HG03139 (cell line): ENCODE measurements at regions not wholly inside any gene's neighbourhood (a gene's known extent, or its start where the extent isn't known, plus 50 kb on each side); places are given as distances from the start of the nearest gene placed in this dataset.
"Not testable (repeated sequence)": the region's sequence is repeated elsewhere in the genome, so short reads cannot be mapped to it uniquely, and the experiment has no call there.

ENCODE experiments used
- ATAC-seq: cut with Tn5 transposase; IDR thresholded peaks from one replicate; pipeline ENCODE4 v1.9.1; 2021; ENCODE audit not compliant: unreplicated experiment

DNA sequence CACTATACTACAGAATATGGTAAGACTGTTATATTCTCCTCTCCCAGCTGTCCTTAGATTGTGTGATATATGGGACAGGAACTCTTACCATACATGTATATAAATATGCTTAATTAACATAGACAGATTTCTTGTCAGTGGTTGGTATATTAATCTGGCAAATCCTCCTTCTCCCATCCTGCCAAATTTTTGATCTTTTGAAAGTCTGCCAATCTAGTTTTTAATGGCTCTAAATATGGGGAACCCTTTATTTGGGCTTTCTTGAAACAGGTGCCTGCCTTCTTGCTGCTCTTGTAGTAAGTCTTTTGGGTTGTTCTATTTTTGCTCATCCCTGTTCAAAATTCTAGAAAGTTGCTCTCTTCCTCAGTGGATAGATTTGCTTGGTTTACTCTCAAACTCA lies 63.5 kb downstream of the SPATA31D1 start:
- no peak for ATAC-seq

- ATAC-seq = no peak
These were observed 65.9 kb downstream of the SPATA31D1 start for GRCh38 chr9:82054264-82055015.

DNA sequence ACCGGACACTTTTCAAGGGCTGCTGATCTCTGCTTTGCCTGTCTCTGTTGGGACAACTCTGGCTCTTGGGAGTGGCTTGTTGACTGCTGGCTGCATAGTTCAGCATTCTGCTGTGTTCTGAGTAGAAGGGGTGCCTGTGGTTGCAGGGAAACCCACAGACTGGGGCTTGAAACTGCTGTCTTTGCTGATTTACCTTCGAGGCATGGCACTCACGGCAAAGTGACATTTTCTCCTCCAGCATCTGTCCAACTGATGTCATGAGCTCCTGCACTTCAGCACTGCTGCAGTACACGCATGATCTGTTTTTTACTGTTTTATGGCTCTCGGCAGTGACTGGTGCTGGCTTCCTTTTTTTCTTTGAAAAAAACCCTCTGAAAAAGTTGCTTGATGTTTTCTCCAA lies 69.2 kb downstream of the SPATA31D1 start:
- ATAC-seq = no peak

- not testable (repeated sequence) for ATAC-seq
These were observed 73.2 kb downstream of the SPATA31D1 start for GRCh38 chr9:82061801-82062200.

GRCh38 chr9:82062245-82062644 lies 73.7 kb downstream of the SPATA31D1 start:
- no peak for ATAC-seq

- ATAC-seq = no peak
These were observed 85.3 kb downstream of the SPATA31D1 start for GRCh38 chr9:82073551-82074543.

- no peak for ATAC-seq
These were observed 91.7 kb downstream of the SPATA31D1 start for GRCh38 chr9:82080265-82080664.

DNA sequence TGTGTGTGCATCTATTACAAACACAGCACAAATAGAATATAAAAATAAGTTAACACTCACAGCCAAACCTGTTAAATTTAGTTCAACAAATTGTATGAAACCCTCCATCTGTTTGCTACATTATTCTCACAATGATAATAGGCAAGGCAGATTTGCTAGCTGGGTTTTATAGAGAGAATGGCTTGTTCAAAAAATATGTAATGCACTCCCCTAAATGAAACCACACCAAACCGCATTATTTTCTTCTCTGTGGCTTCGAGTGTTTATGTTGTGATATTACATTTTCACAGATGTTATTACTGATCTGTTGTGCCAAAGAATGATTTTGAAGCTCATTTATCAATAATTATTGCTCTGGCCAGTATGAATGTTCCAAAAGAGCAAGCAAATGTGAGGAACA lies 92.9 kb downstream of the SPATA31D1 start:
- no peak for ATAC-seq

DNA sequence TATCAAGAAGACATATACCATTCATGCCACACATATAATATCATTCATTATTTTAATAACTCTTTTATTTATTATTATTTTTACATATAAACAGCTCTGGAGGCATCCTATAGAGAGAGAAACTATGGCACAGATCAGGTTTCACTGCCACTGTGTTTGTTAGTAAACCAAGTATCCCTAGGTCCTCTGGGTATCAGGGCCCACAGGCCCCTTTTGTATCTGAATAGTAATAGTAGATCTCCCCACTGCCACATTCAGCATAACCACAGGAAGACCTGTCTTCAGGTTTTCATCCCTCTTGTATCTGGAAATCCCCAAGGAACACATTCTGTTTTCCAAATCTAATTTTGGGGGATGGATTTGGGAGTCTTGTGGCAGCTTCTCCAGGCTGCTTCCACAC lies 94.0 kb downstream of the SPATA31D1 start:
- no peak for ATAC-seq

- ATAC-seq = no peak
These were observed 100.0 kb downstream of the SPATA31D1 start for GRCh38 chr9:82088591-82088990.

- ATAC-seq = no peak
These were observed 101.5 kb downstream of the SPATA31D1 start for GRCh38 chr9:82090046-82090445.

- ATAC-seq = no peak
These were observed 102.5 kb downstream of the SPATA31D1 start for GRCh38 chr9:82091100-82091499.

- ATAC-seq = no peak
These were observed 103.0 kb downstream of the SPATA31D1 start for GRCh38 chr9:82091610-82092009.

DNA sequence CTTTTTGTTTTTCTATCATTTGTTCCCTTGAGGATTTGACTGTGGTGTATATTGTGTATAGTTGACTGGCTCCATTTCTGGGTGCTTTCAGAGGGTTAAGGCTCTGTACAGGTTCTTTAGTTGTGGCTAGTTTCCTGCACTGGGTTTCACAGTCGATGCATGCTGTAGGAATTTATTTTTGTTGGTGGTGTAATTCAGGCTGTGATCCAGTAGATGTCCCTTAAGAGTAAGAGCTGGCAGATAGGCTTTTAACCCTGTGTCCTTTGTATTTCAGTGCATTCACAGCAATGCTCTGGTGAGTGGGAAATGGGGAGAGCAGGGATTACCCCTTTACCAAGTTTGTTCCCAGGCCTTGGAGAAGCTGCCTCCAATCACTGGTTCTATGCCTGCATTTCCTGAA lies 112.9 kb downstream of the SPATA31D1 start:
- no peak for ATAC-seq

- ATAC-seq = no peak
These were observed 115.7 kb downstream of the SPATA31D1 start for GRCh38 chr9:82104252-82104651.

GRCh38 chr9:82105729-82106128 lies 117.2 kb downstream of the SPATA31D1 start:
- ATAC-seq = no peak

DNA sequence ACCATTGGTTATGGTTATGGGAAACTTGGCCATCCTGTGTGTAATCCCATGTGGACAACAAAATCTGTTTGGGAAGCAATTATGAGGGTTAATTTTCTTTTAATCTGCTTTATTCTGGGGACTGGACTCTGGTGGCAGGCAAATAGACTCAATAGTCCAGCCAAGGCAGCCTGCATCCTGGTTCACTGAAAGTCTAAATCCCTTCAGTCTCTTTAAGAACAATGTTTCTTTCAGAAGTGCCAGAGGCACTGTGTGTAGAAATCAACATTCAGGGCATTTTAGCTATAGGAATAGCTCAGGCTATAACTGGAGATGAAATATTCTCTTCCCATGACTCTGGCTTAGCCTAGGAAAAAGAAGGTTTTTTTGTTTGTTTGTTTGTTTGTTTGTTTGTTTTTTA lies 118.0 kb downstream of the SPATA31D1 start:
- ATAC-seq = no peak

- no peak for ATAC-seq
These were observed 119.9 kb downstream of the SPATA31D1 start for GRCh38 chr9:82108474-82108873.

GRCh38 chr9:82108941-82109340 lies 120.4 kb downstream of the SPATA31D1 start:
- no peak for ATAC-seq

- ATAC-seq = no peak
These were observed 121.1 kb downstream of the SPATA31D1 start for GRCh38 chr9:82109626-82110025.

DNA sequence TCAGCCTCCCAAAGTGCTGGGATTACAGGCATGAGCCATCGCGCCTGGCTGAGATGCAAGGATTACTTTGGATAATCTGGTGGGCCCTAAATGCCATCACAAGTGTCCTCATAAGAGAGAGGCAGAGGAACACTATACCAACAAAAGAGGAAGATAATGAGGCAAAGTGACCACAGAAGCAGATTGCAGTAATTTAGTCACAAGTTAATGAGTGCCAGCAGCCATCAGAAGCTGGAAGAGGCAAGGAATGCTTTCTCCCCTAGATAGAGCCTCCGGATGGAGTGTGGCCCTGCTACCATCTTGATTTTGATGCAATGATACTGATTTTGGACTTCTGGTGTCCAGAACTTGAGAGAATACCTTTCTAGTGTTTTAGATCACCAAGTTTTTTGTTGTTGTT lies 122.3 kb downstream of the SPATA31D1 start:
- ATAC-seq = no peak

- no peak for ATAC-seq
These were observed 126.8 kb downstream of the SPATA31D1 start for GRCh38 chr9:82115331-82115730.
